Lung (tissue), 11 donors: ENCODE measurements at regions not wholly inside any gene's neighbourhood (a gene's known extent, or its start where the extent isn't known, plus 50 kb on each side); places are given as distances from the start of the nearest gene placed in this dataset.

Experiments
- ATAC-seq: fragments of 200-7000 bp; cut with Tn5 transposase; one replicate; pipeline ENCODE4 v1.9.1; 2020; ENCODE audit warnings: moderate number of reproducible peaks; ENCODE audit not compliant: insufficient read depth, low FRiP score
- DNase-seq, 3 donors: peaks; one replicate each; pipeline ENCODE4 v3.0.0-alpha.2; 2013 to 2017
- H3K27ac ChIP-seq, 2 donors: one replicate each; pipeline ENCODE4 v1.5.1; 2013; ENCODE audit warnings: mild to moderate bottlenecking in 2 of 2, moderate library complexity in 2 of 2, control low read depth in 1 of 2, inconsistent platforms in 1 of 2, low read depth in 1 of 2, low read length in 1 of 2
- H3K27me3 ChIP-seq, 3 donors: one replicate each; pipeline ENCODE4 v1.5.1; 2013; ENCODE audit warnings: low read length in 2 of 3; ENCODE audit not compliant: control insufficient read depth in 3 of 3, insufficient read depth in 3 of 3
- H3K36me3 ChIP-seq, 4 donors: one replicate each; pipeline ENCODE4 v1.5.1; 2013; ENCODE audit warnings: low read length in 4 of 4, mild to moderate bottlenecking in 1 of 4, moderate library complexity in 1 of 4; ENCODE audit not compliant: control insufficient read depth in 4 of 4, insufficient read depth in 4 of 4
- H3K4me1 ChIP-seq, 5 donors: one replicate each; pipeline ENCODE4 v1.5.1; 2013; ENCODE audit warnings: low read length in 5 of 5, mild to moderate bottlenecking in 2 of 5, moderate library complexity in 1 of 5; ENCODE audit not compliant: control insufficient read depth in 5 of 5, insufficient read depth in 5 of 5
- H3K4me3 ChIP-seq: one replicate; pipeline ENCODE4 v1.5.1; 2013; ENCODE audit warnings: mild to moderate bottlenecking, control low read depth, moderate library complexity
- H3K9ac ChIP-seq, 2 donors: one replicate each; pipeline ENCODE4 v1.5.1; 2013; ENCODE audit warnings: low read length in 2 of 2, control low read depth in 1 of 2; ENCODE audit not compliant: insufficient read depth in 1 of 2
- H3K9me3 ChIP-seq, 4 donors: one replicate each; pipeline ENCODE4 v1.5.1; 2013; ENCODE audit warnings: low read length in 3 of 4, mild to moderate bottlenecking in 1 of 4, moderate library complexity in 1 of 4; ENCODE audit not compliant: control insufficient read depth in 4 of 4, insufficient read depth in 3 of 4
- CTCF ChIP-seq: IDR thresholded peaks from 2 replicates; pipeline ENCODE4 v1.5.1; 2012; ENCODE audit warnings: mild to moderate bottlenecking; ENCODE audit errors: control extremely low read depth, extremely low read depth
- WGBS, 2 donors: extraction: QIAGEN DNeasy Blood & Tissue Kit; methylation state at CpG; one replicate each; pipeline ENCODE4 v1.1.7; 2013; 5-methylcytosine and 5-hydroxymethylcytosine counted together
- donor health status: control.
- donor health status: control.
- donor health status: Bipolar disorder and iron deficiency.
- donor health status: healthy.
- donor health status: DM: yes; HTN: yes; CAD: no.

DNA sequence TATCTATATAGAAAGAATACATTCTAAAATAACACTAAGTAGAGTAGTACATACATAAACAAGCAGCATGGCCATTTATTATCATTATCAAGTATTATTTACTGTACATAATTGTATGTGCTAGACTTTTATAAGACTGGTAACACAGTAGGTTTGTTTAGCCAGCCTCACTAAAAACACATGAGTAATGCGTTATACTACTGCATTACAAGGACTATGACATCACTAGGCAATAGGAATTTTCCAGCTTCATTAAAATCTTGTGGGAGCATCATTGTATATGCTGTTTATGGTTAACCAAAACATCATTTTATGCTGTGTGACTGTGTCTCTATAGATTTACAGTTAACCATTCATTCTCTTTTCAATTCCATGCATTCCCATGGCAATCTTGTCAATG, 131.7 kb upstream of the HDGFL1 start:
- no peak overlapping the region for H3K9ac ChIP-seq
- no peaks in the 10 kb centered on the region for H3K27me3 ChIP-seq
- WGBS, 2 donors: 91 to 95% methylated on average over 1 of the region's 1 CpG
- no peaks in the 10 kb centered on the region for H3K36me3 ChIP-seq
- no peak overlapping the region for H3K4me3 ChIP-seq
- TF ChIP-seq CTCF: no peak
- ATAC-seq: no peak
- no peaks in the 10 kb centered on the region for H3K9me3 ChIP-seq
- DNase-seq: no peak
- H3K27ac ChIP-seq: no peak overlapping the region
- no peaks in the 10 kb centered on the region for H3K4me1 ChIP-seq

- no peaks in the 10 kb centered on the region for H3K36me3 ChIP-seq
- no peaks in the 10 kb centered on the region for H3K9me3 ChIP-seq
- no peaks in the 10 kb centered on the region for H3K27me3 ChIP-seq
- DNase-seq: no peak
- no peak for TF ChIP-seq CTCF
- no peak overlapping the region for H3K27ac ChIP-seq
- ATAC-seq: no peak
- H3K9ac ChIP-seq: no peak overlapping the region
- 84 to 92% methylated on average over 1 of the region's 1 CpG for WGBS, 2 donors
- peaks cover 0 to 4% (median 0%) of the 10 kb centered on the region in 5 donors for H3K4me1 ChIP-seq
- H3K4me3 ChIP-seq: no peak overlapping the region
Measured at GRCh38 chr6:22442826-22443225, 126.5 kb upstream of the HDGFL1 start.

DNA sequence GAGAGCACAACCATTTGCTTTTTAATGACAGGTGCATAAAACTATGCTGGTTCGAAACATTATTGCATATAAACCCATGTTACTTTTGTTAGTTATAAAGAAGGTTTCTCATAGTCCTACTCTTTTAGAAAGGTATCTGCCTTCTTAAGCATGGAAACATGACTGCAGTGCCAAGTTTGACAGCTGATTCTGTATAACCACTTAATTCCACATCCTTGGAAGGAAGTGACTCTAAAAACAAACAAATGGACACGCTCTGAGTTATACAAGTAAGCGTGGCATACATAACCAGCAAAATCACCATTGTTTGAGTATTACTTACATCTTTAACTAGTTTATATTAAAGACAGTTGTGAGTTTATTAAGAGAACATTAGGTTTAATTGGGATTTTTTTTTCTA, 125.0 kb upstream of the HDGFL1 start:
- TF ChIP-seq CTCF: no peak
- Histone ChIP-seq H3K4me3 (no peak overlapping the region), H3K9ac (no peak overlapping the region), H3K36me3 (no peaks in the 10 kb centered on the region), H3K27ac (no peak overlapping the region), H3K4me1 (peaks cover 0 to 7% (median 3%) of the 10 kb centered on the region in 5 donors), H3K27me3 (no peaks in the 10 kb centered on the region), H3K9me3 (no peaks in the 10 kb centered on the region)
- peak in 2 of 3 donors; percentile 53 to 75 for DNase-seq
- WGBS, 2 donors: 56 to 75% methylated on average over 3 of the region's 3 CpGs
- no peak for ATAC-seq

GRCh38 chr6:22445946-22446345, 123.4 kb upstream of the HDGFL1 start:
- ATAC-seq: no peak
- Histone ChIP-seq H3K4me3 (no peak overlapping the region), H3K9me3 (no peaks in the 10 kb centered on the region), H3K27ac (no peak overlapping the region), H3K36me3 (no peaks in the 10 kb centered on the region), H3K9ac (no peak overlapping the region), H3K4me1 (peaks cover 0 to 7% (median 3%) of the 10 kb centered on the region in 5 donors), H3K27me3 (no peaks in the 10 kb centered on the region)
- DNase-seq: no peak
- no peak for TF ChIP-seq CTCF
- 68 to 72% methylated on average over 2 of the region's 2 CpGs for WGBS, 2 donors
